T1000 (cell line): ENCODE measurements at regions not wholly inside any gene's neighbourhood (a gene's known extent, or its start where the extent isn't known, plus 50 kb on each side); places are given as distances from the start of the nearest gene placed in this dataset.

ENCODE experiments used
- DNase-seq: peaks from one replicate; lab custom pipeline; 2025; ENCODE audit warnings: mixed read lengths; lab: John Stamatoyannopoulos, UW

DNA sequence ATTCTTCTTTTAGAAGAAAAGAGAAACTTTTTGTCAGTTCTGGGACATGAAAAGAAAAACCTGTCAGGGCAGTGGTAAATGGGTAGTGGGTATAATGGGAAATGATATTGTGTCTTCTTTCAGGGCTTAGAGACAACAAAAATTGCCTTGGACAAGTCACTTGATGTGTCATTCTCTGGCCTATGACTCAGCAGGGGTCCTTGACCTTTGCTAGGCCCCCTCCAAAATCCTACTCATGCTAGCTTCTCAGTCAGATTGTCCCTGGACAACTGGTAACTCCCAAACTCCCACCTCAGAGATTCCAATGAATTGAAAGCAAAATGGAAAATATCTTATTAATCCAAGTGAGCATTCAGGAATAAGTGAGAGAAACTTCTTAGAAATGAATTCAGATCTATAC is 258.8 kb upstream of the SPRY2 start:
- no peak for DNase-seq

DNA sequence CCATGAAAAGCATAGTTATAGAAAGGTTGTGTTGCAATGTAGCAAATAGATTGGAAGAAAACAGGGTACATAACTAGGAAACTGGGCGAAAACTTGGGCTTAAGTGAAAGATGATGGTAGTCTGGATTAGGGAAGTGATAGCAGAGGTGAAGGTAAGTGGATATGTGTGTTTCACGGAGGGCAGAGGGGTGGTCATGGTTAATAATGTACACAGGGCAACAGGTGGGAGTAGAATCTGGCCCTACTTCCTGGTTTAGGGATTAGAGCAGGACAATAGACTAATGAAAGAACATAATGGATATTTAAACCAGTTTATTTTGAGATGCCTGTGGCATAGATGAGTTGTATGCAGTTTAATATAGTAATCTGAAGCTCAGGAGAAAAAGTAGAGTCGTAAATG is 257.3 kb upstream of the SPRY2 start:
- DNase-seq, result no peak

DNA sequence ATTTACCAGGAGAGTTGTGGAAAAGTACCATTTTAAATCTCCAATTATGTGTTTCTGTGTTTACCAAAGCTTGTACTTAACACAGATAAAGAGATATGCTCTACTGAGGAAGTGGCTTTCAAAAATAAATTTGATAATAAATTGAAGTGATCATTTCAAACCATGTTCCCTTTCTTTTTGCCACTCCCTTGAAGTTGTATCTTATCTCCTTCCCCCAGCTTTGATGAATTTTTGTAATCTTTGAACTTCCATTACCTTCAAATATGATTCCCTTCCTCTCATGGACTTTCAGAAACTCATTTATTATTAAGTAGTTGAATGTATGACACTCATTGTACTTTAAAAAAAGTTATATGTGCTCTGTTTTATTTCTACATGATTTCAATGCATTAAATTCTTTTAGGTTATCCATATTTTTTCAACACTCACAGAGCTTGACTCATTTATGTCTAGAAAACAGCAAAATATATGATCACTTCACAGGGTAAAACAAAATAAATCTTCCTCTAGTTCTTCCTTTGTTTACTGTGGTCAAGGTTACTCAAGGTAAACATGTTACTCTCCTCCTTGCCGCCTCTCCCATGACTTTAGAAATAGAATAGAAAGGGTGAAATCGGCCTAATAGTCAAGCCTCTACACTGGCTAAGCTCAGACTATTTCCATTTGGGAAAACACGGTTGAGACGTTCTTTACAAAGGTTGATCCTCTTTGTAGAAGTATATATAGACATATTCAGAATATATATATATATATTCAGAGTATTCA is 251.2 kb upstream of the SPRY2 start:
- DNase-seq, result no peak

DNA sequence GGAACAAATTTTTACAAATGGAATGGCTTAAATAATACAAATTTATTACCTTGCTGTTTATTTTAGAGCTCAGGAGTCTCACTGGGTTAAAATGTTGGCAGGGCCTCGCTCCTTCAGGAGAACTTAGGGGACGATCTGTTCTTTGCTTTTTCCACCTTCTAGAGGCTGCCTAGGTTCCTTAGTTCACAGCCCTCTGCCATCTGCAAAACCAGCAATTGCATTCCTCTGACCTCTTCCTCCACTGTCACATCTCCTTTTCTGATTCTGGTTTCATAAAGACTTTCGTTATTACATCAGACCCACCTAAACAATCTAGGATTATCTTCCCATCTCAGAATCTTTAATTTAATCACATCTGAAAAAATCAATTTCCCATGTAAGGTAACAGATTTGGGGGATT is 249.6 kb upstream of the SPRY2 start:
- no peak for DNase-seq

DNA sequence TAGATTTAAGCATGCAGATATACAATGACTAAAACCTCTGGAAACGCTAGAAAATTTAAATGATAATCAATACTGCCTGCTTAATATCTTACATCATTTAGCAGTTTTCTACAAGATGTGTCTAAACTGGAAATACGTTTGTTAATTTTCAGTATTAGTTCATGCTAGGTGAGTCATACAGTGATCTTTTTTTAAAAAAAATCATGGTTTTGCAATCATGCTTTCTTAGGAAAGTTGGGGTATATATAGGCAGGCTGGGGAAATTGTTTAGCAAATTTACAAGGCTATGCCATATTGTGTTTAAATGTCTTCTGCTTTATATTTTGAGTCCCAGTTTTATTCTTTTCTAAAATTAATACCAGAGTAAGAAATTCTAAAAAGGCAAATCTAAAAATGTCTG is 245.4 kb upstream of the SPRY2 start:
- no peak for DNase-seq

DNA sequence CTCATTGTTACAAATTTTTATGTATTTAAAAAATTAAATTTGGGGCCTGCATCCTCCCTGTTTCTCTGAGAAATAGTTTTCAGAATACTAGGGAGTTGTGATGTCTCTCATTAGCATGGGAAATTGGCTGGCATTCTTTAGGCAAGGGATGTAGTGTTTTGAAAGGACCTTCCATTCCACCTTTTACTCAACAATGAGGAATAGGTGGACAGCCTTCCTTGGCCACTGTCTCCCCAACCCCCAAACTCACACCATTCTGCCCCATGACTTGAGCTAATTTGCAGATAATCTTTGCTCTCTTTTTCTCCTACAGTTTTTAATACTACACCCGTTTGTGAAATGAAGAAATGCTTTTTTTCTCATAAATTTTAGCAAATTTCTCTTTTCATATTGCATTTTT is 244.6 kb upstream of the SPRY2 start:
- DNase-seq, result no peak

DNA sequence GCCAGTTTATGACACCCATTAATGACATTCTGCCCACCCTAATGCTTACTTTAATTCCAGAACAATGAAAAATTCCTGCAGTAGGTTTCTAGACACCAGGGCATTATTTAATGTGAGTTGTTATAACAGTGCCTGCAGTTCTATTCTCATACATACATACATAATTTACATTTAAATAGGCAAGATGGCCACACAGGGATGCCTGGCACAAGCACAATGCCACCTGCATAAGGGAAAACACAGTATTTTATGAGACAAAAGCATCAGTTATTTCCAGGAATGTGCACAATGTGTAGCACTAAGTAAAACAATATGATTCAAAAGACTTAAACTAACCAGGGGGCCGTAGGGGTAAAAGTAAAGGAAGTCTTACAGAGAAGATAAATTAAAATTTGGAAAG is 243.9 kb upstream of the SPRY2 start:
- DNase-seq, result no peak

DNA sequence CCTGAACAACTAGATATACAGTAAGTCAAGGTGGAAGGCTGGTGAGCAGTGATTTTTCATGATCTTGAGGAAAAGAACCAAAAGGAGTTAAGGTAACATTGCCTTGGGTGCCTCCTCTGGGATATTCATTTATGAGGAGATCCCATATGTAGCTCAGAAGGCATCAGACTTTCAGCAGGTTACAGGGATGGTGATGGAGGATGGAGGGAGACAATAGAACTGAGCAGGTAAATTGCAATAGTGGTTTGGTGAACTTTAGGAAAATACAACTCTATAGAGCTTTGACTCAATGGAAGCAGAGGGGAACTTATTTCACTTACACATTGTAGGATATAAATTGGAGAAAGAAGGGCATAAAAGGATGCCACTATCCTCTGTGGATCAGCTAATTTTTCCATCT is 243.4 kb upstream of the SPRY2 start:
- no peak for DNase-seq

DNA sequence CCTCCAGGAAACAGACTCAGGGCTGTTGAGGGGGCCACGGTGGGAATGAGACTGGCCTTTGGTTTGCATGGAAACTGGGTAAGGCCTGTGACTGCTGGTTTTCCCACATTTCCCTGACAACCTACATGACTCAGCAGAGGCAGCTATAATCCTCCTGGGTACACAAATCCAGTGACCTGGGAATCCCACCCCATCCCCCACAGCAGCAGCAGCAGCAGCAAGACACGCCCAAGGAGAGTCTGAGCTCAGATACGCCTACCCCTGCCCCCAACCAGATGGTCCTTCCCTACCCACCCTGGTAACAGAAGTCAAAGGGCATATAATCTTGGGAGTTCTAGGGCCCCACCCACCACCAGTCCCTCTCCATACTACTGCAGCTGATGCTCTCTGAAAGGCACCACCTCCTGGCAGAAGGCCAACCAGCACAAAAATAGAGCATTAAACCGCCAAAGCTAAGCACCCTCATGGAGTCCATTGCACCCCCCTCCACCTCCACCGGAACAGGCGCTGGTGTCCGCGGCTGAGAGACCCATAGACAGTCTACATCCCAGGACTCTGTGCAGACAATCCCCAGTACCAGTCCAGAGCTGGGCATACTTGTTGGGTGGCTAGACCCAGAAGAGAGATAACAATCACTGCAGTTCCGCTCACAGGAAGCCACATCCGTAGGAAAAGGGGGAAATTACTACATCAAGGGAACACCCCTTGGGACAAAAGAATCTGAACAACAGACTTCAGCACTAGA is 237.2 kb upstream of the SPRY2 start:
- no peak for DNase-seq

DNA sequence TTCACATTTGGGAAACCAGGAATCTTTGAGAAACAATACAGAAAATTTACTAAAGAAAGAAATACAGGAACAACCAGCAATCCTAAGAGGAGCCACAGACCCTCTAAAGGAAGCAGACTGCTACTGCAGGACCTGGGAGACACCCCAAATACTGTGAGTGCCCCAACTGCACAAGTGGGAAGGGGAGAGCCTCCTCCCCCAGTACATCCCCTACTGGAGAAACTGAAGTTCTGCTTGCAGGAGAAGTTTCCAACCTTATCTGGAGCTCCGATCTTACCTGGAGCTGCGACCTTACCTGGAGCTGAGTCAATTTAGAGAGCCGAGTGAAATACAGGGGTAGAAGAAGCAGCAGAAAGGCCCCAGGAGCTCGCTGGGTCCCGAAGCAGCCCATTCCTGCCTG is 236.4 kb upstream of the SPRY2 start:
- DNase-seq, result no peak

DNA sequence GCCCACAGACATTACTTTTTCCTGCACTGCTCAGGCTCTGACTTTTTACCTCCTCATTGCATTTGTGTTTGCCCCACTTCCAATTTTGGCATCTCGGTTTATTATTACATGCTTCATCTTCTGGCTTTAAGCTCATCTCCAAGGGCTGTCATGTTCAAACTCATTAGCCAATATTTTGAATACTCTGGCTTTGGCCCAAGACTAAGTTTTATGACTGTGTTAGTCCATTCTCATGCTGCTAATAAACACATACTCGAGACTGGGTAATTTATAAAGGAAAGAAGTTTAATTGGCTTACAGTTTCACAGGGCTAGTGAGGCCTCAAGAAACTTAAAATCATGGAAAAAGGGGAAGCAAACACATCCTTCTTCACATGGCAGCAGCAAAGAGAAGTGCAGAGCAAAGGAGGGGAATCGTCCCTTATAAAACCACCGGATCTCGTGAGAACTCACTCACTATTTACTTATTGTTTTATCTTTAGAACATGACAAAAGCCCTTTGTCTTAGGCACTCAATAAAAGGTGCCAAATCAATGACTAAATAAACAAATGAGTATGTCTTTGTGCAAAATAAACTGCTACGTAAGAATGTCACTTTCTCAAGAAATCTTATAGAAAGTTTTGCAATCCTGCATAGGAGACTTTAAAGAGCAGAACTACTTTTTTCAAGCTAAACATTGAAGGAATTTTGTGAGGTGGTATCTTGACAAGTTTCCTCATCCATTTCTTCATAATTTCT is 233.4 kb upstream of the SPRY2 start:
- DNase-seq, result no peak

DNA sequence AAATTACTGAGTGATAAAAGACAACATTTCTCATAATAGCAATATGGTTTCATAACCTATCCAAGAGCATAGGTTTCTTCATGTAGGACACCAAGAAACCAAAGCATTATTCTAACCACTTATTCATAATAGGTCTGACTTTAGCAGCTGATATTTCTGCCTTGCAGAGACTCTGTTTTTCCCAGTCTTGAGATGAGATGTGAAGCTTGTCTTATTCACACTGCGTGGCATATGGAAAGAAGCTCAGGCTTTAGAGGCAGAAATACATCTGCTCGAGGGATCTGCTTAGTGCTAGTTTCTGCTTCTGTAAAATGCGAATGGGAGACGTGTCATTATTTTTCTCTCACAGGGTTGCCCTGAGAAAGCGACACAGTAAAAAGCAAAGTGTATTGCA is 232.0 kb upstream of the SPRY2 start:
- DNase-seq, result no peak

DNA sequence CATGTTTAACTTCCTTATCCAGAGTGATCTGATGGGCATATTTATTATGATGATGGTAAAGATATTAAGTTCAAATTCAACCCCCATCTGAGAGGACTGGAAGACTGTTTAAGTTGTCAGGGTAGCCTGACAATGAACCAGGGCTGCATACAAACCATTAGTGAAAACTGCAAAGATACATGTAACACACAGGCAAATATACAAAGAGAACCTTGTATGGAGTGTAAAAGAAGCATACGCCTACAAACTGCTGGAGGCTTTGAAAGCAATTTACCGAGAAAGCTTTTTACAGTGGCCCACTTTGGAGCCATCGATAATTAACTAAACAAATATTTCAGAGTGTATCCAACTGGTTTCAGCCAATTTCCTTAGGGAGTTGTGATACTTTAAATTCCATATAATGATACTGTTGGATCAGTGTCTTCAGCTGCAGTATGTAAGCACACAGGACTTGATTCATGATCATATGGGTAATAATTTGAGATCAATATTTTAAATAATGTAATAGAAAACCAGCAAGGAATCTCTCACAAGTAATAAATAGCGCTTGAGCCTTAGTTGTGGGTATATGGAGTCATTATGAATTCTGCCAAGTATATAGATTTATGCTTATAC is 231.5 kb upstream of the SPRY2 start:
- DNase-seq, result no peak

DNA sequence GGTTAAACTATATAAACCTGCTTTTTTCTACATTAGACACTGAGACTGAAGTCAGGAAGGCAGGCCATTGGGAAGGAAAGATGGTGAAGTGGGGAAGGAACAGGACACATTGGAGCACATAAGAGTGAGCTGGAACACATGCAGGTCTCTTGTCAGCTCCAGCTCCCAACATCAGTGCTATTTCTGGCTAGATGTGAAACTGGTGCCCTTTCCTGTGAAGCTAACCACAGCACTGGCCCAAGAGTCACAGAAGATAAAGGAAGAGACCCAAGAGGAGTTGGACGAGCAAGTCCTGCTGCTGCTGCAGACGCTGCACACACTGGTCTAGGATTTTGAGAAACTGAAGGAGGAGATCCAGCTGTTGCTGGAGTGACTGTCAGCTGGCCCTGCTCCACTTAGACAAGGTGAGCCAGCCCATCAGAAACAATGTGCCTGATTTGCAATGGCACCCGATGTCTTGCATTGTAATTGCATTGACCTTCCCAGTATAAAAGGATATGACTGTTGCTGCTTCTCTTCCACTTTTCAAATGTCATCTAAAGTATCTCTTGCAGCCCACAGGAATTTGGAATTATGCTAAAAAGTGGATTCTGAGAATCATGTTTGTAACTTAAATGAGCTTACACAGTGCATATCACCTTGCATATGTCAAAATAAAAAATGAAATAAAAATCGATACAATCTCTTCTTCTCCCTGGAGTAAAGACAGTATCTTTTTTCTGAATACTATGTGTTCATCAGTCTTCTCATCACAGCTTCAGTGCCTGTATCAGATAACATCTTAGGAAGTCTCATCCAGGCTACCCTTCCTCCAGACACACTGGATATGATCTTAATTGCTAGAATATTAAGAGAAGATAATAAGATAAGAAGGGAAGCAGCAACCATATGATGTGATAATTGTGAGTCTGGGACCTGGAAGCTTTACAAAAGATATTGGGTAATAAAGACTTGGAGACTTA is 230.7 kb upstream of the SPRY2 start:
- DNase-seq, result no peak

DNA sequence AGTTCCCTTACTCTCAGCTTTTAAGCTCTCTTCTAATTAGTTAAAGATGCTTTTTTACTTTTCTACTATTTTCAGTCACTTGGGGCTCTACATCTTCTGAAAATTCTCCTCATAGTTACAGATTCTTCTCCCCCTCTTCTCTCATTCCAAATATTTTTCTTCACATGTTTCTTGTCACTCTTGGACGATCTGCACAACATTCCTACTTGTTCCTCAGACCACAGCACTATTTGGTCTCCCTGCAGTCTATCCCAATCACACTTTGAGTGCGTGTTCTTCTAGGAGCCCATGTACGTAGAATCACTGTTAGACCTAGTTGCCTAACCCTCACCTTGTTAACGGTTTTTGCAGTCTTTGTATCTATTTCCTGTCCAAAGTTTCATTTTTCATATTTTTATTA is 222.5 kb upstream of the SPRY2 start:
- no peak for DNase-seq

DNA sequence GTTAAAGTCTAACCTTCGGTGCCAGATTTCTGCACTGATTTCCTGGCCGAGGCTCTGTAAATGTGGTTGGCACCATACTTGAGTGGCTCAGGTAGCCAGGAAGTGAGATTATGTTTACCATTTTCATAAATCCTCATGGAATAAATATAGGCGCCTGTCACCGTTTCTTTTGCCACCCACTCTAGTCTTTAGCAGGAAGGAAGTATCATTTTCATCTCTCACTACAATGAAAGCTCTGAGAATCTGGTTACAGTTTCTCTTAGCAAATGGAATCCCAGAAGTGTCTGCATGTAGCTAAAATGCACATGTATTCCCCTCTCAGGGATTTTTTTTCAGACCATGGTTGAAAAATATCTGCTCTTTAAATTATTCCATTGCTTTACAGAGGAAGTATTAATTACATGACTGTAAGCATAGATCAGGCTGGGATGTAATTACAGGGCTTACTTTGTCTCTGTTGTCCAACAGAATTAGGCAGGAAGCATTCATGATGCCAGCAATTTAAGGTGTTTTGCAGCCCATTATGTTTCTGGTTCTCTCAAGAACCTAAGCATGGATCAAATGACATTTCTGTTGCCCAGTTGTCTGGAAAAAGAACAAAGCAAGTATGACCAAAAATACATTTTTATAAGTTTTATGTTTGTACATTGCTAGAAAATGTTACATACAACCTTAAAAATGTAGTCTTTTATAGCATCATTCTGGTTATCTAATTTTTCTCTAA is 221.7 kb upstream of the SPRY2 start:
- no peak for DNase-seq

DNA sequence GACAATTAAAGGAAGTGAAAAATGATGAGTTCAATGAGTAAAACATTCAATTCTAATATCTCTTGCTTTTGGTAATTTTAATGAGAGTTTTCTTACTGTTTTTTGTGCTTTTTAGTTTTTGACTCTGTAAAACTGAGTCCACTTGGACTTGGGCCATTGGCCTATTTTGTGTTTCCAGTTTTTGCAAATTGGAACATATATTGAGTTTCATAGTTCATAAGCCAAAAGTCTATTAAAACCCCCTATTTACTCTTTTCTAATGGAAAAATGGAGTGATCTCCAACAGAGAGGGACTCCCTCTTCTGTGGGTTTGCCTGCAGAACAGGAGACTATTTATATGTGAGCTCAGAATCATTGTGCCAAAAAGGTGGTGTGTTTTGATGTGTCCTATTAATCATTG is 219.7 kb upstream of the SPRY2 start:
- DNase-seq, result no peak

DNA sequence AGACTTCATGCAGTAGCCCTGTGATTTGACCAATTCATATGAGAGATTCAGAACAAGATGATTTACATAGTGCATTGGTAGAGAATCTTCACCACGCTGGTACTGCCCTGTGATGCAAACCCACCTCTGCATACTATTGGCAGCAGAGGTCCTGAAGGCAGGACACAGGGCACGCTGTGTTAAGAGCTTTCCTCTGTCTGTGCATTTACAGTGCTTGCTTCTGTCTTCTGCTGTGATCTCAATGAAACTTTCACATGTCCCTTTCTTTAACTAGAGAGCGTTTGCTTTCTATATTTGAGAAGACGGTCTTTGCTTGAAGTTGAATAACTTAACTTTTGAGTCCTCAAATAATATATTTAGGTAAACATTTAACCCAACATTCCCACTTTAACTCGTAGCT is 219.0 kb upstream of the SPRY2 start:
- no peak for DNase-seq

DNA sequence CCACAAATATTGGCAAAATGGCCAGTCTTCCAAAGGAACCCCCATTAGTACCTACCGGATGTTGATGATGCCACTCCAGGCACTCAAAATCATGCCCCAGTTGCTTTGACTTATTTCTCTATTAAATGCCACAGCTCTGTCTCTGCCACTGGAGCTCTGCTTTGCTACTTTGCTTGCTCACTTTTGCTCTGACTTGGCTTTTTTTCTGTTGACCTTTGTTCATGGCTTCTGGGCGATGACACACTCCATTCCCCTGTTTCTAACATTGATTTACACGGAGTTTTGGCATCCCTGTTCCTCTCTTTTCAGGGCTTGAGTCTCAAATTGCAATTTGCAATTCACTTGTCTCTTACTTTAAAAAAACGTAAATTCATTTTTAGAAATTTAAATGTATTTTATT is 217.1 kb upstream of the SPRY2 start:
- DNase-seq, result no peak

DNA sequence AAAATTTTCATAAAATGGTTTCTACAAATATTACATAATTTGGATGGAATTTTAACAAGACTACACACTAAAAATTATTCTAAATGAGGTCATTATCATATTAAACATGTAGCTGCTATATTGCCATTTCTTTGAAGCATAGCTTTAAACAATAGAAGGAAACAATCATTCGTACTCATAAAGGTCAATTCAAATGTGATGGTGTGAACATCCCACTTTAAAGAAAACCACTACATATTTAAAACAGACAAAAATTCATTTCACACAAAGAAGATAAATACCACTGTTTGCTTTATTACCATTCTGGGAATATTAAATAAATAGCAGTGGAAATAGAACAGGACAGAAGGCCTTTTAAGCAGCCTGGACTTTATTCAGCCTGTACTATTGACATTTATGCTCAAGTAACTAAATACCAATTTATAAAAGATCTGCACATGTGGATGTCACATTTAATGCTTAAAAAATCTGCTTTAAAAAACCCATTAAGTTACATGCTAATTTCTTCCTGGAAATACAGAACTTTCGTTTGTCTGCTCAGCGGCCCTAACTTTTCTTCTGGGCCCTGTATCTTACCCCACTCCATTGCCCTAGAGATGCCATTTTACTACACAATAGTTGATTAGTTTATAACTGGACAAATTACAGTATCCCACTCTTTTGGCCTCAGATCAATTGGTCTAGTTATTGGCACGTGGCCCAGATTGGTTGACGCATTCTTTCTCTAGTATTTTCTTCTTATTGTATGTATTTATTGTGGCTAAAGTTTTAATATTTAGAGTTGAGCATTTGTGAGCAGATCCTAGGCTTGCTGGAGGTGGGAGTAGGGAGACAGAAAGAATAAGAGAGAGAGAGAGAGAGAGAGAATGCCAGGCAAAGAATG is 215.1 kb upstream of the SPRY2 start:
- no peak for DNase-seq
